GM19452 (cell line): ENCODE measurements at regions not wholly inside any gene's neighbourhood (a gene's known extent, or its start where the extent isn't known, plus 50 kb on each side); places are given as distances from the start of the nearest gene placed in this dataset.

Experiments
- ATAC-seq: cut with Tn5 transposase; IDR thresholded peaks from one replicate; pipeline ENCODE4 v1.9.1; 2021; ENCODE audit not compliant: unreplicated experiment

GRCh38 chr4:24637173-24637572 is 52.8 kb upstream of the DHX15 start:
- ATAC-seq = no peak

GRCh38 chr4:24638396-24638875 is 54.1 kb upstream of the DHX15 start:
- no peak for ATAC-seq

DNA sequence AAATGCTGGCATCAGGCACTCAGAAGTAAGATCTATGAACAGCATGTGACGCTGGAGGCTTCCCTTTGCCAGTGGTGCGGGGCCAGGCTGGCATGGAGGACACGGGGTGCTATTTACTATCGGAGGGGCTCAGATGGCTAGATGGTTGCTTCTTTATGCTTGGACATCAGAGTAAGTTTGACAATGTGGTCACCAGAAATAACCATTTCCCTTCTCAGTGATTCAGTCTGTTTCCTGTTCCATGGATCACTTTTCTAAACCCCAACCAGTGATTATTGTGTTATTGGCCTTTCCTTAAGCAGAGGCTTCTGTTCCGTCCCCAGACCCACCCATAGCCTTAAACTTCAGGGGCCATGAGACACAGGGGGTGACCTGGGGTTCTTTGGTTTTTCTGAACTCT is 55.4 kb upstream of the DHX15 start:
- ATAC-seq = no peak

DNA sequence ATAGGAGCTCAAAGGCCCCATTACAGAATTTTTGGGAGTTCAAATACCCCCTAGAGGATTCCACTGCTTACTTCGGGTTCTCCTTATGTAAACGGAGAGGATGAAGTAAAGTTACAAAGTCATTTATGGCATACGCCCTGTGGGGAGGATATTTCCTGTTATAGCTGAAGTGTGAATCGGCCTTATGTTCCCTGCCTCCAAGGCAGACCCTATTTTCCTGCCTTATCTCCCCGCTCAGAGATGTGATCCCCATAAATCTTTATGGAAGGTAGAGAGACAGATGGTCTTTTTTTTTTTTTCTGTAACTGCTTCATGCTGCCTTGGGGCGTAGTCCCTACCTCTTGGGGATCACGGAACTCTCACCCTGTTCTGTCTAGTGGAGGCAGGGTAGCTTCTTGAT is 56.0 kb upstream of the DHX15 start:
- no peak for ATAC-seq

DNA sequence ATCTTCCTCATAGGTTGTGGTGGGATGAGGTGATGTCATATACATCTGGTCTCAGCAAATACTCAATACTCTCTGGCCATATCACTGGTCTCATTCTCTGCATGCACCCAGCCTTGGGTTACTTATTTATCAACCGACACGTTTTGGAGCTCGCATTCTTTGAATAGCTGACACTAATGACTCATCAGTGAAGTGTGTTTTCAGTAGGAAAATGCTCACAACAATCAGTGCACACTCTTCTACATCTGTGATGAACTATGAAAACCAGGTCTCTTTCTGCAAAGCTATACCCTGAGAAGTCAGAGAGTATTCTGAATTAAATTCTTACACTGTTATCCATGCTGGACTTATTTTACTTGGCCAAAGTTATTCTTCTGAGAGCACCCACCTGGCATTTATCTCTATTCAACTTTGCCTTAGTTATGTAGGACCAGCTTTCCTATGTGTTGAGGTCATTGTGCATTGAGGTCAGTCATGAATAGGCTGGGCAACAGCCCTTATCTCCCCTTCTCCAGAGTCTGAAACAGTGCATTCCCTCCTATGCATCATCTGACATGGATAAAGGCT is 58.7 kb upstream of the DHX15 start:
- ATAC-seq = peak; percentile 93

DNA sequence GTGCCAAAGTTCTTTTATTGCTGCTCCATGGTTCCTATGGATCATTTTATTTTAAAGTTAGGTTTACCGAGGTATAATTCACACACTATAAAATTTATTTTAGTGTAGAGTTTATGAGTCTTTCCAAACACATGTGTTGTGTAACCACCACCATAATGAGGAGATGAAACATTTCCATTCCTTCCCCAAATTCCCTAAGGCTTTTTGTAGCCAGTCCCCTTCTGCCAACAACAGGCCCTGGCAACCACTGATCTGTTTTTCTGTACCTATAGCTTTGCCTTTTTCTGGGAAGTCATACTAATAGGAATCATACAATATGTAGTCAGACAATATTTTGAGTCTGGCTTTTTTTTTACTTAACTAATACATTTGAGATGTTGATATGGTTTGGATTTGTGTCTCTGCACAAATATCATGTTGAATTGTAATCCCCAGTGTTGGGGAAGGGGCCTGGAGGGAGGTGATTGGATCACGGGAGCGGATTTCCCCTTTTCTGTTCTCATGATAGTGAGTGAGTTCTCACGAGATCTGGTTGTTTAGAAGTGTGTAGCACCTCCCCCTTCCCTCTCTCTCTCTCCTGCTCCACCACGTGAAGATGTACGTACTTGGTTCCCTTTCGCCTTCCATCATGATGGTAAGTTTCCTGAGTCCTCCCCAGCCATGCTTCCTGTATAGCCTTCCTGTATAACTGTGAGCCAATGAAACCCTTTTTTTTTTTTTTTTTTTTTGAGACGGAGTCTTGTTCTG is 59.6 kb upstream of the DHX15 start:
- ATAC-seq = no peak

DNA sequence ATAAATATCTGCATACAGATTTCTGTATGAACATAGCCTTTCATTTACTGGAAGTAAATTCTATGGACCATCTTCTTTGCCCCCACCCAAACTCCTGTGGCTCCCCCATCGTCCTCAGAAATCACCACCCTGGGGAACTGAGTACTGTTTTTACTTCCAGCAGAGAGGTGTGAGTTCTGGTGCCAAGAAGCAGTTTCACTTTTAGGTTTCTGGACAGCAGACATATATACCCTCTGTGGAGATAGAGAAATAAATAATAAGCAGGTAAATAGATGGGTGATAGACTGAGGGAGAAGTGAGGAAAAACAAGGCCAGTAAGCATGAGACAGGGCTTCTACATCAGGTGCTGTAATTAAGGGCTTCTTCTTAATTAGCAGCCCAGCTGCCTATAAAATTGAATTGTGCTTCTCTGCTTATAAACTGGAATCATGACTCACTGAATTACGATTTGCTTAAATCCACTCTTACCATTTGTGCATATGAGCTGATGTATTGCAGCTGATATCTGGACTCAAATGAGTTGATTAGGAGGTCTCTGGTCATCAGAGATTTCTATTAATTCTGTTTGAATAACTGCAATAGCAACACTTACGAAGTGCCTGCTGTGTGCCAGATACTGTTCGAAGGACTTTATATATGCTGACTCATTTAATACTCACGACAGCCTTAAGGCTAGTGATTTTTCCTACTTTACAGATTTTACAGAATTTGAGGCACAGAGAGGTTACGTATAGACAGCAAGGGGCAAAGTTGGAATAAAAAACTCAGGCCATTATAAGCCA is 60.8 kb upstream of the DHX15 start:
- ATAC-seq = no peak

- no peak for ATAC-seq
These were observed 61.6 kb upstream of the DHX15 start for GRCh38 chr4:24645765-24646550.

DNA sequence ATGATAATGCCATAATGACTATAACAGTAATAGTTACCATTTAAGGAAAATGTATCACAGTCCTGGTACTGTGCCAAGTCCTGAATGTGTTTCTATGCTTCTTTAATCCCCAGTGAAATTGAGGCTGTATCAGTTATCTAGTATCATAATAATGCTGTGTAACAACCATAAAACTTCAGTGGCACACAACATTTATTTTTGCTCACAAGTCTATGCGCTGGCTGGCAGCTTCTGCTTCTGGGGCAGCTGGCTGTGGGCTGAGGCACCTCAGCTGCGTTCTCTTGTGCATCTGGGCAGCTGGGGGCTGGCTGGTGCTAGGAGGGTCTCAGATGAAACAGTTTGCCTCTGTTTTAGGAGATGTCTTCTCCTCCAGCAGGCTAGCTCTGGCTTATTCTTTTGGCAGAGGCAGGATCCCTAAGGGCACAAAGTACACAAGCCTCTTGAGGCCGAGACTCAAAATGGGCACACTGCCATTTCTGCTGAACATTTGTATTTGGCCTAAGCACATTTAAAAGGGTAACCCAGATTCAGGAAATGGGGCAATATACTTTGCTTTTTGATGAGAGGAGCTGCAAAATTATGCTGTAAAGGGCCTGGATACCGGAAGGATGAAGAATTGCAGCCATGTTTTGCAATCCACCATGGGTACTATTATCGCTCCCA is 62.6 kb upstream of the DHX15 start:
- ATAC-seq = no peak

DNA sequence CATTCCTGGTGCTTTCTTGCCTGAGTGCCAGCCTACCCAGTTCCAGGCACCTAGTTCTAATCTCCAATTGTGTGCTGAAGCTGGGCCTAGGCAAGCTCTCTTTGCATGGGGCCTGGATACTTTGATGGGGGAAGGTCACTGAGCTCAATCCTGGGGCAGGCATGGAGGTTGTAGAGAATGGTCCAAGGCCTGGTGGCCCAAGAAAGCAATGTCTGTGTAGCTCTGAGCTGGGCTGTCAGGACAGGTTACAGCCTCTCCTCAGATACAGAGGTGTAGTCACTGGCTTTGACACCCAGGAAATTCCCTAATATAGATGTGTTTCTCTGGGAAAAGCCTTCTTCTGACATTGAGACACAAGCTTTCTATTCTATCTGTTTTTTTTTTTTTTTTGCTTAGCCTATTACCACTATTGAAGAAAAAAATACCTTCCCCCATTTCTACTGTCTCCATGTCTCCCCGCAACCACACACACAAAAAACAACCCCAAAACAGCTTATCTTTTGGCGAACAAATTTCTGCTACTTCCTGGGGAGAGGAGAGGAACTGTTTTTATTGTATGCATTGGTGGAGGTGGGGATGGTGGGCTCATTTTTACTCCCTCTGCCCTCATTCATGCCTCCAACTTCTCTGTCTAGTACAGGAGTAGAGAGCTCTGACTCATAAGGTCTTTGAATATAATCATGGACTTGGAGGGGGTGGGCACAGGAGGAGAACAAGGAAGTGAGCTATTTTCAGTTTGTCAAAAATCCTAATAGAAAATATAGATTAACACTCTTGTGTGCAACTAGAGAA is 66.7 kb upstream of the DHX15 start:
- ATAC-seq = no peak

- ATAC-seq = no peak
These were observed 71.0 kb upstream of the DHX15 start for GRCh38 chr4:24655326-24655725.

DNA sequence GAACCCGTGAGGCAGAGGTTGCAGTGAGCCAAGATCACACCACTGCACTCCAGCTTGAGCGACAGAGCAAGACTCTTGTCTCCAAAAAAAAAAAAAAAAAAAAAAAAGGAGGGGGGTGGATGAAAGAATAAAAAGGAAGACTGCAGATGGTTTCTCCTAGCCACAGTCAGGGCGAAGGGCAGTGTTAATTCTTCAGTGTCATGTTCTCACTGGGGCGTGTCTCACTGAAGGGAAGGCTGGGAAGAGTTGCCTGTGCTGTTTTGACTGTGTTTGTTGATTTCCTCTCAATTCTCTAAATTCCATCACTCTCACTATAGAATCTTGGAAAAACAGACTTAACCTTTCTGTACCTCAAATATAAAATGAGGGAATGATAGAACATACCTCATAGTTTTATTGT is 71.6 kb upstream of the DHX15 start:
- no peak for ATAC-seq

DNA sequence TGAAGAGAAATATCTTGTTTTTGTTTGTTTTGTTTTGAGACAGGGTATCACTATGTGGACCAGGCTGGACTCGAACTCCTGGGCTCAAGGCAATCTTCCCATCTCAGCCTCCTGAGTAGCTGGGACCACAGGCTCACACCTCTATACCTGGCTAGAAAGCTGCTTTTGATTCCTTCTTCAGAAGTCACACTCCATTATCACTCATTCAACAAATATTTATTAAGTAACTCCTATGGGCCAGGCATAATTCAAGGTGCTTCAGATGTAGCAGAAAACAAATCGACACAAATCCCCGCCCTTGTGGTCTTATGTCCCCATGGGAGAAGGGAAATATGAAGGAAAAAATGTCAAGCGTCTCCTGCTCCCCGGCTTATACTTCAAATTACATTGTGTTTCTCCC is 72.6 kb upstream of the DHX15 start:
- ATAC-seq = no peak

GRCh38 chr4:24657768-24658617 is 73.6 kb upstream of the DHX15 start:
- ATAC-seq = peak; percentile 98

DNA sequence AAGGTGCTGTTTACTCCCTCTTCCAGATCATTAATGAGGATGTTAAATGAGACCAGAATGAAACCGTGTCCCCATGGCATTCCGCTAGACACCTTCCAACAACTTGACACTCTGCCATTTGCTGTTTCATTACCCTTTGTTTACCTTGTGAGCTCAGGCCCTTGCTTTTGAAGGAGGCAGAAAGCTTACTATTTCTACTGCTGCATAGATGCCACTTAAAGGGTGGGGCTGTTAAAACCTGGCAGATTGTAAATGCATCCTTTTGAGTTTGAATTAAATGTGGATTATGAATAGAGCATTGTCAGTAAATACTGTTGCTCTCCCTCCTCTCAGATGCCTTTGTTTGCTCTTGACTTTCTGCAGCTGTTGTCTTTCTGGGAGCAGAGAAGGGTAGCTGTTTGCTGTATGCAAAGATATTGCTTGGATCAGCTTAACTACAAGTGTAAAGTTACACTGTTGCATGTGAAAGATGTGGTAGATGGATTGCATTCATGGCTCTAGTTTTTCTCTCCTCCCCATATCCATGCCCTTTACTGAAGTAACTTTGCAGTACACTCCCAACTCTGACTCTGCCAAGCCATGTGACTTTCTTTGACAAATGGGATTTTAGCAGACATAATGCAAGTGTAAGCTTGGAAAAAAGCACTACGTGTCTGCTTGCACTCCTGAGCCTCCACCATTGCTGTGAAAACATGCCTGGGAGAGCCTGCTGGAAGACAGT is 75.0 kb upstream of the DHX15 start:
- ATAC-seq = no peak

GRCh38 chr4:24662056-24662455 is 77.7 kb upstream of the DHX15 start:
- no peak for ATAC-seq

- no peak for ATAC-seq
These were observed 78.2 kb upstream of the DHX15 start for GRCh38 chr4:24662542-24662941.

DNA sequence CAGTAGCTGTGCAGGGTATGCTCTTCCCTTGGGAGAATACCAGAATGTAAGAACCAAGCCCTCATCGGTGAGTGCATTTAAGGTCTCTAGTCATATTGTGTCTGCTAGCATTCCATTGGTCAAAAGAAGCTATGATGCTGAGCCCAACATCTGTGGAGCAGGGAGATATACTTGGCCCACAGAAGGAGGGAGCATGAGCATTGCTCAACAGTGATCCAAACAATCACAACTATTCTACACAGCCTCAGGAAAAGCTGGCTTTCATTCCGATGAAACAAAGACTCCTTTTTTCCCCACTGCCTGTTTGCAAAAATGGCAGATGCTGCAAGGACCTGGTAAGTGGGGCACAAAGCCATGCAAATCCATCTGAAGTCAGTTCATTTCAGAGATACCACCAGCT is 80.6 kb upstream of the DHX15 start:
- ATAC-seq = no peak
